Loucy (cell line): ENCODE measurements at regions not wholly inside any gene's neighbourhood (a gene's known extent, or its start where the extent isn't known, plus 50 kb on each side); places are given as distances from the start of the nearest gene placed in this dataset.

Experiments
- EZH2phosphoT487 ChIP-seq: fragments of 200-600 bp; IDR thresholded peaks from 2 replicates; pipeline ENCODE4 v1.6.1; 2018; ENCODE audit warnings: antibody characterized with exemption, mild to moderate bottlenecking, moderate library complexity, borderline replicate concordance
- TF ChIP-seq, protein P1 (sequence below): fragments of 200-600 bp; sonication (generic); conservative IDR thresholded peaks from 2 replicates; pipeline ENCODE4 v1.5.1; 2014; ENCODE audit warnings: mild to moderate bottlenecking, antibody characterized with exemption, low read length

DNA sequence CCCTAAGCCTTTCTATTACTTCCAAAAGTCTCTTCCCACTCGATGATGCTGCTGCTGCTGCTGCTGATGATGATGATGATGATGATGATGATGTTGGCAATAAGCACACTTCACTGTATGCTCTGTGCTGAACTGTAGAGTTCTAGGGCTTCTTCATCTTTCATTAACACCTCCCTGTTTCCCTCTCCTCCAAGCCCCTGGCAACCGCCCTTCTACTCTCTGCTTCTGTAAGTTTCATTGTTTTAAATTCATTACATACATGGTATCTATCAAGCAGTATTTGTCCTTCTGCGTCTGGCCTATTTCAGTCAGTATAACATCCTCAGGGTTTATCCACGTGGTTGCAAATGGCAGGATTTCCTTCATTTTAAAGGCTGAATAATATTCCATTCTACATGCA is 100.2 kb downstream of the THBS2 start:
- TF ChIP-seq, protein P1, sequence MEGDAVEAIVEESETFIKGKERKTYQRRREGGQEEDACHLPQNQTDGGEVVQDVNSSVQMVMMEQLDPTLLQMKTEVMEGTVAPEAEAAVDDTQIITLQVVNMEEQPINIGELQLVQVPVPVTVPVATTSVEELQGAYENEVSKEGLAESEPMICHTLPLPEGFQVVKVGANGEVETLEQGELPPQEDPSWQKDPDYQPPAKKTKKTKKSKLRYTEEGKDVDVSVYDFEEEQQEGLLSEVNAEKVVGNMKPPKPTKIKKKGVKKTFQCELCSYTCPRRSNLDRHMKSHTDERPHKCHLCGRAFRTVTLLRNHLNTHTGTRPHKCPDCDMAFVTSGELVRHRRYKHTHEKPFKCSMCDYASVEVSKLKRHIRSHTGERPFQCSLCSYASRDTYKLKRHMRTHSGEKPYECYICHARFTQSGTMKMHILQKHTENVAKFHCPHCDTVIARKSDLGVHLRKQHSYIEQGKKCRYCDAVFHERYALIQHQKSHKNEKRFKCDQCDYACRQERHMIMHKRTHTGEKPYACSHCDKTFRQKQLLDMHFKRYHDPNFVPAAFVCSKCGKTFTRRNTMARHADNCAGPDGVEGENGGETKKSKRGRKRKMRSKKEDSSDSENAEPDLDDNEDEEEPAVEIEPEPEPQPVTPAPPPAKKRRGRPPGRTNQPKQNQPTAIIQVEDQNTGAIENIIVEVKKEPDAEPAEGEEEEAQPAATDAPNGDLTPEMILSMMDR = no peak
- TF ChIP-seq EZH2phosphoT487 = no peak
